H1 (cell line): ENCODE measurements at regions not wholly inside any gene's neighbourhood (a gene's known extent, or its start where the extent isn't known, plus 50 kb on each side); places are given as distances from the start of the nearest gene placed in this dataset.

ENCODE experiments used
- CTCF ChIA-PET: fragments of 300-600 bp; sonication (Branson Sonifier 250); formaldehyde crosslinking; loops from one replicate; lab custom pipeline; 2021; ENCODE audit not compliant: partially characterized antibody; lab: Charles Lee
- POLR2A ChIA-PET: fragments of 300-600 bp; sonication (Branson Sonifier 250); formaldehyde crosslinking; loops from one replicate; lab custom pipeline; 2021; ENCODE audit warnings: inconsistent platforms; ENCODE audit not compliant: partially characterized antibody; lab: Charles Lee
- DNase-seq, 2 experiments: peaks; one replicate each; pipeline versions ENCODE4 v3.0.0 to v3.0.0-alpha.2; 2010 to 2022; ENCODE audit warnings: low spot score in 2 of 2, low read depth in 1 of 2, mixed read lengths in 1 of 2
- FAIRE-seq: peaks from 2 replicates; lab custom pipeline; 2011; peaks lifted over from hg19 to GRCh38; lab: Jason Lieb, UNC
- H2AFZ ChIP-seq: 2 replicates; pipeline ENCODE4 v1.8.1; 2012; ENCODE audit warnings: low read length, inconsistent platforms
- H2AK5ac ChIP-seq: 2 replicates; pipeline ENCODE4 v1.6.1; 2013; ENCODE audit warnings: low read depth, low read length
- H2BK120ac ChIP-seq: replicated peaks from 2 replicates; pipeline ENCODE3; 2013; ENCODE audit warnings: low read depth, low read length, inconsistent platforms
- H2BK12ac ChIP-seq: 2 replicates; pipeline ENCODE4 v1.6.1; 2013; ENCODE audit warnings: low read depth, low read length
- H2BK15ac ChIP-seq: 2 replicates; pipeline ENCODE4 v1.6.1; 2013; ENCODE audit warnings: low read length
- H2BK20ac ChIP-seq: 2 replicates; pipeline ENCODE4 v1.6.1; 2013; ENCODE audit warnings: low read length
- H2BK5ac ChIP-seq: 2 replicates; pipeline ENCODE4 v1.6.1; 2013; ENCODE audit warnings: low read depth, low read length
- H3K14ac ChIP-seq: 2 replicates; pipeline ENCODE4 v1.6.1; 2013; ENCODE audit warnings: inconsistent platforms; ENCODE audit not compliant: insufficient read length
- H3K18ac ChIP-seq: 2 replicates; pipeline ENCODE4 v1.6.1; 2013; ENCODE audit warnings: low read length; ENCODE audit errors: extremely low read depth
- H3K23ac ChIP-seq: 2 replicates; pipeline ENCODE4 v1.6.1; 2013; ENCODE audit warnings: inconsistent platforms; ENCODE audit not compliant: insufficient read length
- H3K23me2 ChIP-seq: 2 replicates; pipeline ENCODE4 v1.6.1; 2013; ENCODE audit warnings: low read depth, low read length
- H3K27ac ChIP-seq: 2 replicates; pipeline ENCODE4 v1.6.1; 2011; ENCODE audit warnings: low read depth, low read length, inconsistent platforms
- H3K27me3 ChIP-seq, 4 experiments: replicated peaks in 1 of 4; 1 replicate in 1 of 4; 2 replicates in 3 of 4; pipeline versions ENCODE4 v1.6.1 to v1.8.1; 2011 to 2013; ENCODE audit warnings: low read length in 3 of 4, mild to moderate bottlenecking in 3 of 4, inconsistent platforms in 2 of 4, mixed read lengths in 2 of 4, moderate library complexity in 1 of 4; ENCODE audit not compliant: control insufficient read depth in 3 of 4, insufficient read depth in 3 of 4; ENCODE audit errors: extremely low read depth in 1 of 4
- H3K36me3 ChIP-seq, 4 experiments: 2 replicates each; pipeline versions ENCODE4 v1.6.1 to v1.8.1; 2011 to 2013; ENCODE audit warnings: mild to moderate bottlenecking in 4 of 4, low read length in 3 of 4, moderate library complexity in 2 of 4, control low read depth in 1 of 4, inconsistent platforms in 1 of 4; ENCODE audit not compliant: insufficient read depth in 4 of 4, control insufficient read depth in 2 of 4
- H3K4ac ChIP-seq: replicated peaks from 2 replicates; pipeline ENCODE3; 2013; ENCODE audit warnings: low read length, low read depth, mixed read lengths, inconsistent platforms; ENCODE audit not compliant: insufficient read length
- H3K4me1 ChIP-seq, 4 experiments: replicated peaks in 1 of 4; 1 replicate in 1 of 4; 2 replicates in 3 of 4; pipeline versions ENCODE4 v1.6.1 to v1.8.1; 2011 to 2013; ENCODE audit warnings: low read length in 3 of 4, inconsistent platforms in 2 of 4, mixed read lengths in 1 of 4; ENCODE audit not compliant: insufficient read depth in 4 of 4, control insufficient read depth in 3 of 4
- H3K4me2 ChIP-seq, 2 experiments: 2 replicates each; pipeline versions ENCODE4 v1.6.1 to v1.8.1; 2011 to 2013; ENCODE audit warnings: low read depth in 2 of 2, low read length in 2 of 2, control low read depth in 1 of 2, inconsistent platforms in 1 of 2, mild to moderate bottlenecking in 1 of 2; ENCODE audit not compliant: insufficient read depth in 1 of 2
- H3K4me3 ChIP-seq, 4 experiments: fragments of 200-600, 300-600 bp in 1 of 4; sonication (generic), shearing (Covaris generic), sonication (Bioruptor Twin) in 1 of 4; 2 replicates each; pipeline versions ENCODE4 v1.5.1 to v1.8.1; 2011 to 2016; ENCODE audit warnings: low read length in 4 of 4, low read depth in 3 of 4, control low read depth in 2 of 4, inconsistent platforms in 2 of 4, mild to moderate bottlenecking in 2 of 4, mixed read lengths in 1 of 4, moderate library complexity in 1 of 4; ENCODE audit not compliant: insufficient read depth in 2 of 4; ENCODE audit errors: extremely low read depth in 1 of 4
- H3K56ac ChIP-seq: replicated peaks from 2 replicates; pipeline ENCODE3; 2013; ENCODE audit warnings: low read depth, mild to moderate bottlenecking, mixed read lengths, low read length, inconsistent platforms; ENCODE audit not compliant: insufficient read length
- H3K79me1 ChIP-seq: 2 replicates; pipeline ENCODE4 v1.6.1; 2013; ENCODE audit warnings: low read depth, low read length, control low read depth
- H3K79me2 ChIP-seq, 2 experiments: 2 replicates each; pipeline versions ENCODE4 v1.6.1 to v1.8.1; 2012 to 2013; ENCODE audit warnings: low read length in 2 of 2, mild to moderate bottlenecking in 2 of 2, inconsistent platforms in 1 of 2; ENCODE audit not compliant: insufficient read depth in 2 of 2, control insufficient read depth in 1 of 2
- H3K9ac ChIP-seq, 4 experiments: replicated peaks in 1 of 4; 1 replicate in 1 of 4; 2 replicates in 3 of 4; pipeline versions ENCODE4 v1.6.1 to v1.8.1; 2011 to 2013; ENCODE audit warnings: low read depth in 3 of 4, low read length in 3 of 4, control low read depth in 2 of 4, mild to moderate bottlenecking in 2 of 4, moderate library complexity in 2 of 4, inconsistent platforms in 1 of 4; ENCODE audit errors: extremely low read depth in 1 of 4
- H3K9me3 ChIP-seq, 2 experiments: 2 replicates each; pipeline versions ENCODE4 v1.6.1 to v1.8.1; 2012 to 2013; ENCODE audit warnings: mild to moderate bottlenecking in 2 of 2, moderate library complexity in 2 of 2, control low read depth in 1 of 2, inconsistent platforms in 1 of 2, low read depth in 1 of 2, low read length in 1 of 2, mixed read lengths in 1 of 2; ENCODE audit not compliant: insufficient read depth in 2 of 2
- H4K20me1 ChIP-seq, 2 experiments: replicated peaks in 1 of 2; 2 replicates each; pipeline versions ENCODE3 to v1.8.1; 2011 to 2013; ENCODE audit warnings: inconsistent platforms in 2 of 2, low read length in 2 of 2, mild to moderate bottlenecking in 1 of 2; ENCODE audit not compliant: insufficient read depth in 2 of 2, control insufficient read depth in 1 of 2
- H4K5ac ChIP-seq: 2 replicates; pipeline ENCODE4 v1.6.1; 2013; ENCODE audit warnings: low read length, low read depth, mixed read lengths, inconsistent platforms; ENCODE audit not compliant: insufficient read length
- H4K8ac ChIP-seq: 2 replicates; pipeline ENCODE4 v1.8.0; 2013; ENCODE audit warnings: mild to moderate bottlenecking, moderate library complexity, low read length, inconsistent platforms; ENCODE audit not compliant: insufficient read depth; ENCODE audit errors: extremely low read depth
- H4K91ac ChIP-seq: replicated peaks from 2 replicates; pipeline ENCODE3; 2013; ENCODE audit warnings: low read length, mixed read lengths, inconsistent platforms; ENCODE audit not compliant: insufficient read length
- EGR1 ChIP-seq: IDR thresholded peaks from 2 replicates; pipeline ENCODE4 v1.6.1; 2011; ENCODE audit warnings: low read depth, low read length, borderline replicate concordance
- FOSL1 ChIP-seq: IDR thresholded peaks from 2 replicates; pipeline ENCODE4 v1.6.1; 2011; ENCODE audit warnings: mild to moderate bottlenecking, low read depth, low read length, moderate library complexity; ENCODE audit not compliant: insufficient read depth
- GABPA ChIP-seq: IDR thresholded peaks from 2 replicates; pipeline ENCODE4 v1.6.1; 2011; ENCODE audit warnings: mild to moderate bottlenecking, low read length, moderate library complexity, borderline replicate concordance; ENCODE audit not compliant: insufficient read depth
- GTF2F1 ChIP-seq: IDR thresholded peaks from 2 replicates; pipeline ENCODE4 v1.6.1; 2012; ENCODE audit warnings: low read depth, low read length, improper control_type of control experiment, borderline replicate concordance
- HDAC6 ChIP-seq: IDR thresholded peaks from one replicate; pipeline ENCODE4 v1.7.1; 2012; ENCODE audit warnings: low read depth, mild to moderate bottlenecking, inconsistent platforms, low read length, moderate library complexity
- JUN ChIP-seq: IDR thresholded peaks from 2 replicates; pipeline ENCODE4 v1.6.1; 2011; ENCODE audit warnings: low read depth, mild to moderate bottlenecking, improper control_type of control experiment, low read length
- JUND ChIP-seq: IDR thresholded peaks from 2 replicates; pipeline ENCODE4 v1.6.1; 2011; ENCODE audit warnings: mild to moderate bottlenecking, improper control_type of control experiment, low read length
- KDM1A ChIP-seq: fragments of 200-600, 300-600 bp; sonication (generic); IDR thresholded peaks from 2 replicates; pipeline ENCODE4 v1.7.1; 2016; ENCODE audit warnings: mild to moderate bottlenecking, low read length, borderline replicate concordance
- KDM4A ChIP-seq: IDR thresholded peaks from one replicate; pipeline ENCODE4 v1.7.1; 2012; ENCODE audit warnings: low read depth, mild to moderate bottlenecking, moderate library complexity, low read length, inconsistent platforms; ENCODE audit not compliant: severe bottlenecking
- NRF1 ChIP-seq: IDR thresholded peaks from 2 replicates; pipeline ENCODE4 v1.6.1; 2011; ENCODE audit warnings: mild to moderate bottlenecking, low read depth, low read length, improper control_type of control experiment
- POLR2A ChIP-seq, 2 experiments: IDR thresholded peaks; 1 replicate in 1 of 2; 2 replicates in 1 of 2; pipeline ENCODE4 v1.6.1; 2011; ENCODE audit warnings: low read depth in 2 of 2, low read length in 2 of 2, mild to moderate bottlenecking in 2 of 2; ENCODE audit errors: control extremely low read depth in 1 of 2
- POU5F1 ChIP-seq: IDR thresholded peaks from 2 replicates; pipeline ENCODE4 v1.6.1; 2011; ENCODE audit warnings: low read depth, mild to moderate bottlenecking, low read length, moderate library complexity
- RBBP5 ChIP-seq: IDR thresholded peaks from 2 replicates; pipeline ENCODE4 v1.7.1; 2012; ENCODE audit warnings: low read depth, mild to moderate bottlenecking, inconsistent platforms, low read length, moderate library complexity, borderline replicate concordance
- SIRT6 ChIP-seq: IDR thresholded peaks from one replicate; pipeline ENCODE4 v1.7.1; 2012; ENCODE audit warnings: low read length, inconsistent platforms
- SUZ12 ChIP-seq: fragments of 200-600 bp; sonication (generic); IDR thresholded peaks from 2 replicates; pipeline ENCODE4 v1.6.1; 2012; ENCODE audit warnings: mild to moderate bottlenecking, inconsistent platforms, low read length, moderate library complexity, mixed read lengths
- YY1 ChIP-seq: IDR thresholded peaks from 2 replicates; pipeline ENCODE4 v1.6.1; 2011; ENCODE audit warnings: low read depth, mild to moderate bottlenecking, low read length
- WGBS, 2 experiments: shearing (Covaris generic) in 1 of 2; methylation state at CpG; one replicate each; pipeline versions ENCODE4 v1.1.6 to v1.1.7; 2013 to 2015; ENCODE audit warnings: low lambda C conversion rate in 2 of 2, mixed read lengths in 2 of 2, inconsistent platforms in 1 of 2, low coverage in 1 of 2, missing lambda C conversion rate in 1 of 2; ENCODE audit not compliant: insufficient replicate concordance in 2 of 2, insufficient coverage in 1 of 2, insufficient read length in 1 of 2; ENCODE audit errors: extremely low coverage in 1 of 2, missing lambda C conversion rate in 1 of 2; 5-methylcytosine and 5-hydroxymethylcytosine counted together

GRCh38 chr14:71526388-71526787, 405.8 kb upstream of the RGS6 start:
- Histone ChIP-seq H3K14ac (no peak overlapping the region), H4K91ac (no peak overlapping the region), H3K27me3 (no peaks in the 10 kb centered on the region), H3K79me2 (peaks cover 0 to 21% of the 10 kb centered on the region in 2 experiments; a peak in 2 of 4 replicates), H2BK20ac (no peak overlapping the region), H2AK5ac (no peak overlapping the region), H3K4ac (no peak overlapping the region), H3K4me1 (peaks cover 0 to under 1% (median 0%) of the 10 kb centered on the region in 4 experiments; a peak in 1 of 7 replicates), H2AFZ (no peak overlapping the region), H2BK120ac (no peak overlapping the region), H3K56ac (no peak overlapping the region), H3K23me2 (no peaks in the 10 kb centered on the region), H2BK12ac (no peak overlapping the region), H4K8ac (no peak overlapping the region), H4K5ac (no peak overlapping the region), H2BK15ac (no peak overlapping the region), H4K20me1 (no peaks in the 10 kb centered on the region), H3K27ac (no peak overlapping the region), H3K79me1 (no peaks in the 10 kb centered on the region; the same call in 1 of the 2 replicates), H2BK5ac (no peak overlapping the region), H3K9ac (no peak overlapping the region), H3K9me3 (no peaks in the 10 kb centered on the region), H3K18ac (no peak overlapping the region), H3K23ac (no peak overlapping the region), H3K4me3 (no peak overlapping the region), H3K4me2 (no peak overlapping the region), H3K36me3 (no peaks in the 10 kb centered on the region)
- no peak for FAIRE-seq
- POLR2A ChIA-PET = interaction anchor here (1.4 kb wide), 1 partner anchor 13 kb away, joined by 6 read pairs; no protein-coding TSS in a partner anchor
- CTCF ChIA-PET = interaction anchor here (0.6 to 1.3 kb wide), 2 partner anchors 13 to 37 kb away, joined by 3 read pairs; no protein-coding TSS in a partner anchor
- DNase-seq = no peak
- 97% methylated on average over 3 of the region's 3 CpGs; no CpG with 5 or more reads in 1 of the 2 experiments for WGBS, 2 experiments
- TF ChIP-seq YY1 (no peak), HDAC6 (no peak), POLR2A (IDR thresholded peaks at IDR 0.05; ENCODE audit: control extremely low read depth in 1 of 2, low read depth in 2 of 2, low read length in 2 of 2) (no peak), NRF1 (no peak), RBBP5 (no peak), GTF2F1 (no peak), GABPA (no peak), POU5F1 (no peak), JUN (no peak), KDM1A (no peak), JUND (no peak), FOSL1 (no peak), SUZ12 (no peak), EGR1 (no peak), SIRT6 (no peak), KDM4A (no peak)
